Testis (tissue), 2 donors: ENCODE measurements at regions not wholly inside any gene's neighbourhood (a gene's known extent, or its start where the extent isn't known, plus 50 kb on each side); places are given as distances from the start of the nearest gene placed in this dataset.

Experiments used
- POLR2A ChIP-seq: fragments of 450-650 bp; IDR thresholded peaks from one replicate; pipeline ENCODE4 v1.6.1; 2017; ENCODE audit warnings: antibody characterized with exemption, mild to moderate bottlenecking, moderate library complexity
- TF ChIP-seq, protein P1 (sequence below), 3 experiments: fragments of 450-650 bp in 2 of 3; fragments of 200-600 bp in 1 of 3; sonication (generic) in 1 of 3; IDR thresholded peaks; one replicate each; pipeline ENCODE4 v1.5.1; 2016 to 2019; ENCODE audit warnings: antibody characterized with exemption in 3 of 3, mild to moderate bottlenecking in 2 of 3, moderate library complexity in 1 of 3

DNA sequence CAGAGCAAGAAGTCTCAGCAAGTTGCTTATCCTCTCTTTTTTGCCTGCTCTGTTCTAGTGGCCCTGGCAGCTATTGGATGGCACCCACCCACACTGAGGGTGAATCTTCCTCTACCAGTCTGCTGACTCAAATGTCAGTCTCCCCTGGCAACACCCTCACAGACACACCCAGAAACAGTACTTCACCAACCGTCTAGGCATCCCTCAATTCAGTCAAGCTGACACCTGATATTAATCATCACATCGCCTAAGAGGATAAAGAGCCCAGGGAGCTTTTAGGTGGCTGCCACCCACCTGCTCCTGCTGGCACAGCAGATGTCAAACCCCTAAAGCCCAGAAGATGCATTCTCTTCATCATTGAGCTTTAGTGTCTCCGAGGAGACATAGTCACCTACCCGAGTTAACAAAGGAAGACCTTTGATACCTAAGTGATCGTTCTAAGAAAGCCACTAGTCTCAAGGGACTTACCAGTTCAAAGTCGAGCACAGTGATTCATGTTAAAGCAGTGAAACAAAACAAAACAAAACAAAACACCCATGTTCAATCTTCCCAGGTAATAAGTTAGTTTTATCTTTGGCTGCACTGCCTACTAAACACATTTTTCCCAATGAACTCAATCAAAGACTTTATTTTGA, 97.7 kb upstream of the KCNQ5 start:
- TF ChIP-seq, protein P1, sequence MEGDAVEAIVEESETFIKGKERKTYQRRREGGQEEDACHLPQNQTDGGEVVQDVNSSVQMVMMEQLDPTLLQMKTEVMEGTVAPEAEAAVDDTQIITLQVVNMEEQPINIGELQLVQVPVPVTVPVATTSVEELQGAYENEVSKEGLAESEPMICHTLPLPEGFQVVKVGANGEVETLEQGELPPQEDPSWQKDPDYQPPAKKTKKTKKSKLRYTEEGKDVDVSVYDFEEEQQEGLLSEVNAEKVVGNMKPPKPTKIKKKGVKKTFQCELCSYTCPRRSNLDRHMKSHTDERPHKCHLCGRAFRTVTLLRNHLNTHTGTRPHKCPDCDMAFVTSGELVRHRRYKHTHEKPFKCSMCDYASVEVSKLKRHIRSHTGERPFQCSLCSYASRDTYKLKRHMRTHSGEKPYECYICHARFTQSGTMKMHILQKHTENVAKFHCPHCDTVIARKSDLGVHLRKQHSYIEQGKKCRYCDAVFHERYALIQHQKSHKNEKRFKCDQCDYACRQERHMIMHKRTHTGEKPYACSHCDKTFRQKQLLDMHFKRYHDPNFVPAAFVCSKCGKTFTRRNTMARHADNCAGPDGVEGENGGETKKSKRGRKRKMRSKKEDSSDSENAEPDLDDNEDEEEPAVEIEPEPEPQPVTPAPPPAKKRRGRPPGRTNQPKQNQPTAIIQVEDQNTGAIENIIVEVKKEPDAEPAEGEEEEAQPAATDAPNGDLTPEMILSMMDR (IDR thresholded peaks at IDR 0.05) = no peak
- TF ChIP-seq POLR2A = no peak
